ENCODE measurements at regions not wholly inside any gene's neighbourhood (a gene's known extent, or its start where the extent isn't known, plus 50 kb on each side); places are given as distances from the start of the nearest gene placed in this dataset.

- TF ChIP-seq CTCF (IDR thresholded peaks at IDR 0.05; ENCODE audit: extremely low read depth in 1 of 2, insufficient read depth in 1 of 2, low read depth in 1 of 2, low read length in 2 of 2) (no peak), POLR2AphosphoS5 (IDR thresholded peaks at IDR 0.05; ENCODE audit: insufficient read depth, low read depth, low read length) (no peak), MYC (IDR thresholded peaks at IDR 0.05; ENCODE audit: low read depth, low read length) (no peak), EZH2 (IDR thresholded peaks at IDR 0.05; ENCODE audit: borderline replicate concordance, low read depth, low read length, severe bottlenecking) (no peak), POLR2A (IDR thresholded peaks at IDR 0.05; ENCODE audit: low read depth, low read length) (no peak), JUN (IDR thresholded peaks at IDR 0.05; ENCODE audit: borderline replicate concordance, insufficient read depth, insufficient read length, low read depth) (no peak), MAX (IDR thresholded peaks at IDR 0.05; ENCODE audit: insufficient read depth, insufficient read length) (no peak), GATA2 (IDR thresholded peaks at IDR 0.05; ENCODE audit: insufficient read depth, insufficient read length, low read depth, low read length) (no peak), FOS (IDR thresholded peaks at IDR 0.05; ENCODE audit: borderline replicate concordance, insufficient read depth, low read length) (no peak)
These were observed 92.7 kb downstream of the TMEM100 start for GRCh38 chr17:55629995-55630394.
